Smooth muscle cell (in vitro differentiated cells): ENCODE measurements at regions not wholly inside any gene's neighbourhood (a gene's known extent, or its start where the extent isn't known, plus 50 kb on each side); places are given as distances from the start of the nearest gene placed in this dataset.
A peak's percentile ranks its signal among the peaks of the same experiment; 100 is the strongest.

Experiments used
- DNase-seq: peaks from one replicate; lab custom pipeline; 2025; ENCODE audit not compliant: unreplicated experiment; lab: John Stamatoyannopoulos, UW
- H2AFZ ChIP-seq: fragments of 200-600 bp; sonication (generic); 2 replicates; pipeline ENCODE4 v1.6.0; 2016; ENCODE audit warnings: antibody characterized with exemption, low read depth, mild to moderate bottlenecking
- H3F3A ChIP-seq: fragments of 200-600 bp; sonication (generic); 2 replicates; pipeline ENCODE4 v1.6.0; 2017; ENCODE audit warnings: antibody characterized with exemption, low read depth
- H3K27ac ChIP-seq: fragments of 200-600 bp; sonication (generic); 2 replicates; pipeline ENCODE4 v1.5.1; 2016; ENCODE audit warnings: low read depth, mild to moderate bottlenecking
- H3K27me3 ChIP-seq: fragments of 200-600 bp; sonication (generic); 2 replicates; pipeline ENCODE4 v1.6.1; 2016; ENCODE audit warnings: low read depth, mild to moderate bottlenecking
- H3K36me3 ChIP-seq: fragments of 200-600 bp; sonication (generic); 2 replicates; pipeline ENCODE4 v1.5.1; 2016; ENCODE audit warnings: low read depth
- H3K4me1 ChIP-seq: fragments of 200-600 bp; sonication (generic); 2 replicates; pipeline ENCODE4 v1.5.1; 2016; ENCODE audit warnings: low read depth
- H3K4me2 ChIP-seq: fragments of 200-600 bp; sonication (generic); 2 replicates; pipeline ENCODE4 v1.6.0; 2016; ENCODE audit warnings: mild to moderate bottlenecking
- H3K4me3 ChIP-seq: fragments of 200-600 bp; sonication (generic); 2 replicates; pipeline ENCODE4 v1.5.1; 2016; ENCODE audit warnings: mild to moderate bottlenecking
- H3K79me2 ChIP-seq: fragments of 200-600 bp; sonication (generic); 2 replicates; pipeline ENCODE4 v1.6.0; 2016; ENCODE audit warnings: low read depth, mild to moderate bottlenecking
- H3K9ac ChIP-seq: fragments of 200-600 bp; sonication (generic); 2 replicates; pipeline ENCODE4 v1.6.0; 2016; ENCODE audit warnings: low read depth
- H3K9me3 ChIP-seq: fragments of 200-600 bp; sonication (generic); replicated peaks from 2 replicates; pipeline ENCODE4 v1.5.1; 2016; ENCODE audit warnings: low read depth
- H4K20me1 ChIP-seq: fragments of 200-600 bp; sonication (generic); 2 replicates; pipeline ENCODE4 v1.6.0; 2016; ENCODE audit warnings: low read depth
- CTCF ChIP-seq: fragments of 200-600 bp; sonication (generic); IDR thresholded peaks from 2 replicates; pipeline ENCODE4 v1.5.1; 2017; ENCODE audit warnings: borderline replicate concordance, mild to moderate bottlenecking, antibody characterized with exemption; ENCODE audit not compliant: insufficient read depth, poor library complexity, severe bottlenecking
- WGBS: methylation state at CpG from one replicate; pipeline ENCODE4 v1.1.7; 2016; ENCODE audit warnings: low lambda C conversion rate; 5-methylcytosine and 5-hydroxymethylcytosine counted together

- no peak overlapping the region for H2AFZ ChIP-seq
- no peaks in the 10 kb centered on the region for H3K27me3 ChIP-seq
- WGBS = 22% methylated on average over 3 of the region's 3 CpGs
- no peak for TF ChIP-seq CTCF
- no peak overlapping the region for H3K4me2 ChIP-seq
- no peak for DNase-seq
- H3K9ac ChIP-seq = no peak overlapping the region
- peaks cover 12% of the 10 kb centered on the region for H3F3A ChIP-seq
- peak overlapping the region; percentile 36 for H3K27ac ChIP-seq
- no peaks in the 10 kb centered on the region for H4K20me1 ChIP-seq
- H3K36me3 ChIP-seq = no peaks in the 10 kb centered on the region
- H3K79me2 ChIP-seq = no peaks in the 10 kb centered on the region
- no peak overlapping the region for H3K4me3 ChIP-seq
- H3K4me1 ChIP-seq = no peaks in the 10 kb centered on the region
- H3K9me3 ChIP-seq = no peaks in the 10 kb centered on the region
Observed at GRCh38 chr3:177830411-177830849, 633.1 kb upstream of the TBL1XR1 start.

- H3F3A ChIP-seq = peaks cover 19% of the 10 kb centered on the region
- H3K4me1 ChIP-seq = no peaks in the 10 kb centered on the region
- H3K9me3 ChIP-seq = no peaks in the 10 kb centered on the region
- H3K79me2 ChIP-seq = no peaks in the 10 kb centered on the region
- H3K27ac ChIP-seq = no peak overlapping the region
- no peaks in the 10 kb centered on the region for H4K20me1 ChIP-seq
- DNase-seq = no peak
- H3K4me3 ChIP-seq = no peak overlapping the region
- no peak overlapping the region for H3K9ac ChIP-seq
- TF ChIP-seq CTCF = no peak
- H3K4me2 ChIP-seq = no peak overlapping the region
- no peaks in the 10 kb centered on the region for H3K36me3 ChIP-seq
- 53% methylated on average over 4 of the region's 4 CpGs for WGBS
- no peak overlapping the region for H2AFZ ChIP-seq
- H3K27me3 ChIP-seq = no peaks in the 10 kb centered on the region
Observed at GRCh38 chr3:177831361-177831760, 634.1 kb upstream of the TBL1XR1 start.

GRCh38 chr3:177832880-177833279 lies 635.6 kb upstream of the TBL1XR1 start:
- Histone ChIP-seq H2AFZ (no peak overlapping the region), H3K9me3 (no peaks in the 10 kb centered on the region), H3F3A (peaks cover 23% of the 10 kb centered on the region), H3K9ac (no peak overlapping the region), H3K27me3 (no peaks in the 10 kb centered on the region), H3K36me3 (no peaks in the 10 kb centered on the region), H3K4me3 (no peak overlapping the region), H3K4me1 (no peaks in the 10 kb centered on the region), H4K20me1 (no peaks in the 10 kb centered on the region), H3K27ac (no peak overlapping the region), H3K4me2 (no peak overlapping the region), H3K79me2 (no peaks in the 10 kb centered on the region)
- TF ChIP-seq CTCF = no peak
- no peak for DNase-seq
- WGBS = 75% methylated on average over 2 of the region's 2 CpGs

GRCh38 chr3:177833332-177833731 lies 636.0 kb upstream of the TBL1XR1 start:
- H3F3A ChIP-seq = peaks cover 19% of the 10 kb centered on the region
- no peak for TF ChIP-seq CTCF
- no peaks in the 10 kb centered on the region for H4K20me1 ChIP-seq
- H3K4me1 ChIP-seq = no peaks in the 10 kb centered on the region
- 89% methylated on average over 2 of the region's 2 CpGs for WGBS
- no peak overlapping the region for H3K4me2 ChIP-seq
- H3K36me3 ChIP-seq = no peaks in the 10 kb centered on the region
- no peak overlapping the region for H3K27ac ChIP-seq
- H3K4me3 ChIP-seq = no peak overlapping the region
- no peaks in the 10 kb centered on the region for H3K79me2 ChIP-seq
- H3K9me3 ChIP-seq = no peaks in the 10 kb centered on the region
- DNase-seq = no peak
- H3K27me3 ChIP-seq = no peaks in the 10 kb centered on the region
- H2AFZ ChIP-seq = no peak overlapping the region
- no peak overlapping the region for H3K9ac ChIP-seq
